HEK293 (cell line): ENCODE measurements at regions not wholly inside any gene's neighbourhood (a gene's known extent, or its start where the extent isn't known, plus 50 kb on each side); places are given as distances from the start of the nearest gene placed in this dataset.

Experiments used
- CTCF ChIA-PET: fragments of 350-600 bp; formaldehyde crosslinking; extraction: SDS; loops from one replicate; lab custom pipeline; 2021; ENCODE audit warnings: antibody characterized with exemption; lab: Yijun Ruan, JAX
- POLR2A ChIA-PET: fragments of 300-600 bp; formaldehyde crosslinking; extraction: SDS; loops from one replicate; lab custom pipeline; 2020; ENCODE audit warnings: antibody characterized with exemption, inconsistent platforms; lab: Yijun Ruan, JAX
- H3K27ac ChIP-seq: fragments of 200-500 bp; sonication (Bioruptor generic); 2 replicates; pipeline ENCODE4 v1.5.1; 2014; ENCODE audit warnings: low read depth, low read length, control low read depth, inconsistent platforms; ENCODE audit errors: extremely low read depth
- H3K36me3 ChIP-seq, 2 experiments: fragments of 200-500 bp in 1 of 2; sonication (Bioruptor generic) in 1 of 2; 1 replicate in 1 of 2; 2 replicates in 1 of 2; pipeline ENCODE4 v1.5.1; 2014 to 2017; ENCODE audit warnings: inconsistent platforms in 2 of 2, low read length in 2 of 2; ENCODE audit not compliant: control insufficient read depth in 2 of 2, insufficient read depth in 1 of 2
- H3K4me1 ChIP-seq: fragments of 200-500 bp; sonication (Bioruptor generic); 2 replicates; pipeline ENCODE4 v1.5.1; 2014; ENCODE audit warnings: mild to moderate bottlenecking, low read length, inconsistent platforms; ENCODE audit not compliant: control insufficient read depth, insufficient read depth
- H3K4me3 ChIP-seq: 2 replicates; pipeline ENCODE4 v1.5.1; 2011; ENCODE audit warnings: low read depth, mild to moderate bottlenecking, control low read depth, low read length, moderate library complexity
- H3K9me3 ChIP-seq: fragments of 200-500 bp; sonication (Bioruptor generic); 2 replicates; pipeline ENCODE4 v1.5.1; 2014; ENCODE audit warnings: low read depth, low read length, inconsistent platforms; ENCODE audit not compliant: control insufficient read depth, insufficient read depth
- AEBP2 ChIP-seq: fragments of 450-650 bp; formaldehyde crosslinking; IDR thresholded peaks from 2 replicates; pipeline ENCODE4 v1.5.1; 2016; ENCODE audit warnings: missing biosample characterization, missing genetic modification characterization, borderline replicate concordance
- ELK4 ChIP-seq: IDR thresholded peaks from 2 replicates; pipeline ENCODE4 v1.6.1; 2011; ENCODE audit warnings: mild to moderate bottlenecking, low read depth, low read length, borderline replicate concordance
- FEZF1 ChIP-seq: fragments of 450-650 bp; formaldehyde crosslinking; IDR thresholded peaks from 2 replicates; pipeline ENCODE4 v1.5.1; 2016; ENCODE audit warnings: missing biosample characterization, missing genetic modification characterization
- KLF17 ChIP-seq: fragments of 450-650 bp; formaldehyde crosslinking; IDR thresholded peaks from 2 replicates; pipeline ENCODE4 v1.5.1; 2016; ENCODE audit warnings: missing biosample characterization, missing genetic modification characterization
- SCRT1 ChIP-seq: fragments of 450-650 bp; formaldehyde crosslinking; IDR thresholded peaks from 2 replicates; pipeline ENCODE4 v1.5.1; 2016; ENCODE audit warnings: missing biosample characterization, missing genetic modification characterization, borderline replicate concordance
- YY2 ChIP-seq: fragments of 450-650 bp; formaldehyde crosslinking; IDR thresholded peaks from 2 replicates; pipeline ENCODE4 v1.5.1; 2016; ENCODE audit warnings: missing biosample characterization, missing genetic modification characterization
- ZBTB11 ChIP-seq: fragments of 450-650 bp; formaldehyde crosslinking; conservative IDR thresholded peaks from 2 replicates; pipeline ENCODE4 v1.5.1; 2016; ENCODE audit warnings: low read depth, missing biosample characterization, missing genetic modification characterization
- ZBTB26 ChIP-seq: fragments of 450-650 bp; formaldehyde crosslinking; optimal IDR thresholded peaks from 2 replicates; pipeline ENCODE3; 2016; ENCODE audit warnings: missing biosample characterization, mild to moderate bottlenecking, missing genetic modification characterization
- ZBTB44 ChIP-seq: fragments of 450-650 bp; IDR thresholded peaks from 2 replicates; pipeline ENCODE4 v1.5.1; 2018; ENCODE audit warnings: missing biosample characterization, mild to moderate bottlenecking, missing genetic modification characterization
- ZNF155 ChIP-seq: fragments of 450-650 bp; formaldehyde crosslinking; IDR thresholded peaks from 2 replicates; pipeline ENCODE4 v1.5.1; 2016; ENCODE audit warnings: missing biosample characterization, missing genetic modification characterization
- ZNF157 ChIP-seq: fragments of 450-650 bp; formaldehyde crosslinking; IDR thresholded peaks from 2 replicates; pipeline ENCODE4 v1.5.1; 2016; ENCODE audit warnings: missing biosample characterization, missing genetic modification characterization
- ZNF266 ChIP-seq: fragments of 450-650 bp; formaldehyde crosslinking; IDR thresholded peaks from 2 replicates; pipeline ENCODE4 v1.5.1; 2016; ENCODE audit warnings: missing biosample characterization, missing genetic modification characterization, low read depth
- ZNF274 ChIP-seq, 2 experiments: fragments of 200-500 bp in 1 of 2; fragments of 450-650 bp in 1 of 2; sonication (Bioruptor generic) in 1 of 2; formaldehyde crosslinking in 1 of 2; IDR thresholded peaks; 2 replicates each; pipeline versions ENCODE4 v1.5.1 to v1.6.1; 2014 to 2016; ENCODE audit warnings: borderline replicate concordance in 1 of 2, inconsistent platforms in 1 of 2, low read length in 1 of 2, missing biosample characterization in 1 of 2, missing genetic modification characterization in 1 of 2
- ZNF362 ChIP-seq: fragments of 450-650 bp; formaldehyde crosslinking; IDR thresholded peaks from 2 replicates; pipeline ENCODE4 v1.5.1; 2016; ENCODE audit warnings: missing biosample characterization, missing genetic modification characterization
- ZNF37A ChIP-seq: fragments of 450-650 bp; IDR thresholded peaks from 2 replicates; pipeline ENCODE4 v1.5.1; 2018; ENCODE audit warnings: missing biosample characterization, missing genetic modification characterization
- ZNF473 ChIP-seq: fragments of 450-650 bp; formaldehyde crosslinking; IDR thresholded peaks from 2 replicates; pipeline ENCODE4 v1.5.1; 2017; ENCODE audit warnings: missing biosample characterization, missing genetic modification characterization
- ZNF580 ChIP-seq: fragments of 450-650 bp; formaldehyde crosslinking; IDR thresholded peaks from 2 replicates; pipeline ENCODE4 v1.5.1; 2016; ENCODE audit warnings: missing biosample characterization, missing genetic modification characterization
- ZNF585B ChIP-seq: fragments of 450-650 bp; formaldehyde crosslinking; IDR thresholded peaks from 2 replicates; pipeline ENCODE4 v1.5.1; 2016; ENCODE audit warnings: missing biosample characterization, missing genetic modification characterization
- ZNF626 ChIP-seq: fragments of 450-650 bp; sonication (Bioruptor Pico); formaldehyde crosslinking; IDR thresholded peaks from 2 replicates; pipeline ENCODE4 v1.5.1; 2018; ENCODE audit warnings: missing biosample characterization, missing genetic modification characterization, inconsistent platforms
- ZNF707 ChIP-seq: fragments of 450-650 bp; formaldehyde crosslinking; IDR thresholded peaks from 2 replicates; pipeline ENCODE4 v1.5.1; 2016; ENCODE audit warnings: missing biosample characterization, missing genetic modification characterization

GRCh38 chr2:67684991-67685390, 287.9 kb downstream of the ETAA1 start:
- CTCF ChIA-PET = interaction anchor here (0.5 kb wide), 1 partner anchor 155 kb away, joined by 3 read pairs; no protein-coding TSS in a partner anchor
- no peaks in the 10 kb centered on the region for H3K36me3 ChIP-seq

More at GRCh38 chr2:67684991-67685390, 287.9 kb downstream of the ETAA1 start:
- H3K27ac ChIP-seq = no peak overlapping the region
- POLR2A ChIA-PET = no interaction called here
- H3K4me3 ChIP-seq = no peak overlapping the region
- TF ChIP-seq ZNF266 (no peak), ZNF157 (tag by site-specific recombination) (no peak), ZNF585B (no peak), ZNF580 (no peak), KLF17 (no peak), ZNF707 (no peak), ZNF155 (no peak), ZNF274 (IDR thresholded peaks at IDR 0.05; ENCODE audit: low read length) (no peak), ZNF274 (tag by site-specific recombination; IDR thresholded peaks at IDR 0.05; ENCODE audit: borderline replicate concordance) (no peak), ZBTB44 (tag by site-specific recombination) (no peak), ZNF37A (no peak), SCRT1 (tag by site-specific recombination) (no peak), ZNF473 (tag by site-specific recombination) (no peak), FEZF1 (tag by site-specific recombination) (no peak), ZNF626 (no peak), ZBTB26 (no peak), ZNF362 (no peak), ELK4 (no peak), YY2 (tag by site-specific recombination) (no peak), AEBP2 (tag by site-specific recombination) (no peak), ZBTB11 (no peak)
- H3K9me3 ChIP-seq = no peaks in the 10 kb centered on the region
- H3K4me1 ChIP-seq = no peaks in the 10 kb centered on the region
